HG02588 (cell line): ENCODE measurements at regions not wholly inside any gene's neighbourhood (a gene's known extent, or its start where the extent isn't known, plus 50 kb on each side); places are given as distances from the start of the nearest gene placed in this dataset.
A peak's percentile ranks its signal among the peaks of the same experiment; 100 is the strongest.

Experiments
- ATAC-seq: cut with Tn5 transposase; IDR thresholded peaks from one replicate; pipeline ENCODE4 v1.9.1; 2021; ENCODE audit warnings: mild to moderate bottlenecking, moderate library complexity; ENCODE audit not compliant: unreplicated experiment

- peak; percentile 91 for ATAC-seq
Observed at GRCh38 chr13:110965038-110965754, 50.3 kb upstream of the ANKRD10 start.
